RCC 7860 (cell line): ENCODE measurements at regions not wholly inside any gene's neighbourhood (a gene's known extent, or its start where the extent isn't known, plus 50 kb on each side); places are given as distances from the start of the nearest gene placed in this dataset.
"Not testable (repeated sequence)": the region's sequence is repeated elsewhere in the genome, so short reads cannot be mapped to it uniquely, and the experiment has no call there.

ENCODE experiments used
- DNase-seq: peaks from one replicate; pipeline ENCODE4 v3.0.0-alpha.2; 2015; ENCODE audit warnings: low spot score
- FAIRE-seq: peaks from 2 replicates; lab custom pipeline; 2012; peaks lifted over from hg19 to GRCh38; lab: Jason Lieb, UNC

- FAIRE-seq: no peak
Measured at GRCh38 chr4:58871509-58871908, 1761.3 kb upstream of the IGFBP7 start.

GRCh38 chr4:58849026-58849425, 1738.8 kb upstream of the IGFBP7 start:
- DNase-seq (no peak), FAIRE-seq (no peak)

More at GRCh38 chr4:58871509-58871908, 1761.3 kb upstream of the IGFBP7 start:
- no peak for DNase-seq

GRCh38 chr4:58843455-58843854, 1733.3 kb upstream of the IGFBP7 start:
- DNase-seq (no peak), FAIRE-seq (no peak)

GRCh38 chr4:58833126-58833525, 1722.9 kb upstream of the IGFBP7 start:
- FAIRE-seq (no peak), DNase-seq (no peak)

- DNase-seq (no peak), FAIRE-seq (no peak)
Measured at GRCh38 chr4:58825278-58825677, 1715.1 kb upstream of the IGFBP7 start.

- not testable (repeated sequence) for FAIRE-seq, DNase-seq
Measured at GRCh38 chr4:58818560-58818959, 1708.4 kb upstream of the IGFBP7 start.

GRCh38 chr4:58809948-58810347, 1699.8 kb upstream of the IGFBP7 start:
- FAIRE-seq (no peak), DNase-seq (no peak)

GRCh38 chr4:58809366-58809765, 1699.2 kb upstream of the IGFBP7 start:
- FAIRE-seq (no peak), DNase-seq (no peak)

GRCh38 chr4:58808817-58809216, 1698.6 kb upstream of the IGFBP7 start:
- FAIRE-seq: no peak
- DNase-seq: no peak

- DNase-seq: peak; percentile 51
- FAIRE-seq: no peak
Measured at GRCh38 chr4:58807843-58808615, 1697.8 kb upstream of the IGFBP7 start.

- FAIRE-seq (peak; percentile 83), DNase-seq (peak; percentile 80)
Measured at GRCh38 chr4:58776627-58777026, 1666.4 kb upstream of the IGFBP7 start.

- FAIRE-seq: no peak
- DNase-seq: no peak
Measured at GRCh38 chr4:58767598-58767997, 1657.4 kb upstream of the IGFBP7 start.

GRCh38 chr4:58766763-58767162, 1656.6 kb upstream of the IGFBP7 start:
- no peak for FAIRE-seq

GRCh38 chr4:58761563-58761962, 1651.4 kb upstream of the IGFBP7 start:
- no peak for FAIRE-seq
- DNase-seq: no peak

More at GRCh38 chr4:58766763-58767162, 1656.6 kb upstream of the IGFBP7 start:
- DNase-seq: no peak

GRCh38 chr4:58760737-58761136, 1650.6 kb upstream of the IGFBP7 start:
- peak; percentile 9 for DNase-seq
- peak; percentile 40 for FAIRE-seq

GRCh38 chr4:58760100-58760499, 1649.9 kb upstream of the IGFBP7 start:
- DNase-seq (no peak), FAIRE-seq (no peak)

GRCh38 chr4:58749206-58749605, 1639.0 kb upstream of the IGFBP7 start:
- DNase-seq (no peak), FAIRE-seq (no peak)

GRCh38 chr4:58740897-58741296, 1630.7 kb upstream of the IGFBP7 start:
- no peak for FAIRE-seq

GRCh38 chr4:58739275-58739674, 1629.1 kb upstream of the IGFBP7 start:
- FAIRE-seq (no peak), DNase-seq (no peak)

More at GRCh38 chr4:58740897-58741296, 1630.7 kb upstream of the IGFBP7 start:
- no peak for DNase-seq

- FAIRE-seq: no peak
- DNase-seq: no peak
Measured at GRCh38 chr4:58738375-58738774, 1628.2 kb upstream of the IGFBP7 start.

- DNase-seq (no peak), FAIRE-seq (no peak)
Measured at GRCh38 chr4:58734030-58734674, 1624.0 kb upstream of the IGFBP7 start.

- DNase-seq (peak; percentile 9), FAIRE-seq (no peak)
Measured at GRCh38 chr4:58732973-58733372, 1622.8 kb upstream of the IGFBP7 start.
